ENCODE measurements at regions not wholly inside any gene's neighbourhood (a gene's known extent, or its start where the extent isn't known, plus 50 kb on each side); places are given as distances from the start of the nearest gene placed in this dataset.

- no peak for DNase-seq (ENCODE audit: low read depth)
- no peak for TF ChIP-seq CTCF (IDR thresholded peaks at IDR 0.05; ENCODE audit: low read depth, low read length, missing control alignments)
- H3K4me3 ChIP-seq (ENCODE audit: low read depth, low read length) = no peak overlapping the region
- in situ Hi-C loops (cut with HindIII; ENCODE audit: low sequenced_read_pairs) = no loop called here
These were observed 179.9 kb upstream of the EEA1 start for GRCh38 chr12:93108985-93109384.

- no peak overlapping the region for H3K4me3 ChIP-seq (ENCODE audit: low read depth, low read length)
- no peak for DNase-seq (ENCODE audit: low read depth)
- in situ Hi-C loops (cut with HindIII; ENCODE audit: low sequenced_read_pairs) = no loop called here
- no peak for TF ChIP-seq CTCF (IDR thresholded peaks at IDR 0.05; ENCODE audit: low read depth, low read length, missing control alignments)
These were observed 180.6 kb upstream of the EEA1 start for GRCh38 chr12:93109551-93110203.

GRCh38 chr12:93111773-93112172 lies 182.7 kb upstream of the EEA1 start:
- TF ChIP-seq CTCF (IDR thresholded peaks at IDR 0.05; ENCODE audit: low read depth, low read length, missing control alignments) = no peak
- in situ Hi-C loops (cut with HindIII; ENCODE audit: low sequenced_read_pairs) = no loop called here
- no peak overlapping the region for H3K4me3 ChIP-seq (ENCODE audit: low read depth, low read length)
- no peak for DNase-seq (ENCODE audit: low read depth)

GRCh38 chr12:93113317-93114006 lies 184.4 kb upstream of the EEA1 start:
- in situ Hi-C loops (cut with HindIII; ENCODE audit: low sequenced_read_pairs) = no loop called here

GRCh38 chr12:93115198-93115601 lies 186.1 kb upstream of the EEA1 start:
- no peak for TF ChIP-seq CTCF (IDR thresholded peaks at IDR 0.05; ENCODE audit: low read depth, low read length, missing control alignments)
- H3K4me3 ChIP-seq (ENCODE audit: low read depth, low read length) = no peak overlapping the region
- DNase-seq (ENCODE audit: low read depth) = no peak
- in situ Hi-C loops (cut with HindIII; ENCODE audit: low sequenced_read_pairs) = no loop called here

More at GRCh38 chr12:93113317-93114006, 184.4 kb upstream of the EEA1 start:
- H3K4me3 ChIP-seq (ENCODE audit: low read depth, low read length) = no peak overlapping the region
- no peak for TF ChIP-seq CTCF (IDR thresholded peaks at IDR 0.05; ENCODE audit: low read depth, low read length, missing control alignments)
- DNase-seq (ENCODE audit: low read depth) = no peak

- H3K4me3 ChIP-seq (ENCODE audit: low read depth, low read length) = no peak overlapping the region
- in situ Hi-C loops (cut with HindIII; ENCODE audit: low sequenced_read_pairs) = no loop called here
- no peak for TF ChIP-seq CTCF (IDR thresholded peaks at IDR 0.05; ENCODE audit: low read depth, low read length, missing control alignments)
- no peak for DNase-seq (ENCODE audit: low read depth)
These were observed 186.6 kb upstream of the EEA1 start for GRCh38 chr12:93115646-93116045.

Data from astrocyte of the cerebellum (primary cell).